PC-9 (cell line): ENCODE measurements at regions not wholly inside any gene's neighbourhood (a gene's known extent, or its start where the extent isn't known, plus 50 kb on each side); places are given as distances from the start of the nearest gene placed in this dataset.

Experiments used
- BruUV-seq: library from RNA; stranded (reverse); fragments of 400-500 nt; replicated peaks from 2 replicates; lab custom pipeline; 2021; lab: Mats Ljungman, UMichigan
- CTCF ChIA-PET: fragments of 300-600 bp; sonication (Branson Sonifier 250); formaldehyde crosslinking; loops from one replicate; lab custom pipeline; 2022; ENCODE audit warnings: antibody characterized with exemption; lab: Charles Lee
- POLR2A ChIA-PET: fragments of 300-600 bp; sonication (Branson Sonifier 250); formaldehyde crosslinking; loops from one replicate; lab custom pipeline; 2022; ENCODE audit warnings: antibody characterized with exemption; ENCODE audit not compliant: unreplicated experiment; lab: Charles Lee
- DNase-seq, 2 experiments: peaks; one replicate each; pipeline versions ENCODE4 v3.0.0 to v3.0.0-alpha.2; 2015 to 2022; ENCODE audit warnings: mixed read lengths in 1 of 2
- H2AFZ ChIP-seq: fragments of 200-600 bp; sonication (generic); 2 replicates; pipeline ENCODE4 v1.8.1; 2017; ENCODE audit warnings: antibody characterized with exemption
- H3F3A ChIP-seq: fragments of 200-600 bp; sonication (generic); 2 replicates; pipeline ENCODE4 v1.8.1; 2017; ENCODE audit warnings: antibody characterized with exemption, mild to moderate bottlenecking, low read depth; ENCODE audit not compliant: insufficient read depth
- H3K27ac ChIP-seq: fragments of 200-600 bp; sonication (generic); 2 replicates; pipeline ENCODE4 v1.6.1; 2016; ENCODE audit warnings: mixed run types
- H3K27me3 ChIP-seq: fragments of 200-600 bp; sonication (generic); 2 replicates; pipeline ENCODE4 v1.6.1; 2016; ENCODE audit warnings: low read depth, mixed run types; ENCODE audit not compliant: insufficient read depth
- H3K36me3 ChIP-seq: fragments of 200-600 bp; sonication (generic); 2 replicates; pipeline ENCODE4 v1.6.1; 2016; ENCODE audit warnings: low read depth, mixed run types
- H3K4me1 ChIP-seq: fragments of 200-600 bp; sonication (generic); replicated peaks from 2 replicates; pipeline ENCODE4 v1.6.1; 2016; ENCODE audit warnings: mixed run types; ENCODE audit not compliant: insufficient read depth
- H3K4me2 ChIP-seq: fragments of 200-600 bp; sonication (generic); 2 replicates; pipeline ENCODE4 v1.6.1; 2017; ENCODE audit warnings: mixed run types
- H3K4me3 ChIP-seq: fragments of 200-600 bp; sonication (generic); 2 replicates; pipeline ENCODE4 v1.6.1; 2016; ENCODE audit warnings: mixed run types
- H3K79me2 ChIP-seq: fragments of 200-600 bp; sonication (generic); 2 replicates; pipeline ENCODE4 v1.6.1; 2017; ENCODE audit warnings: low read depth, mixed run types
- H3K9me2 ChIP-seq: fragments of 200-600 bp; sonication (generic); 2 replicates; pipeline ENCODE4 v1.8.1; 2017; ENCODE audit warnings: mild to moderate bottlenecking; ENCODE audit not compliant: insufficient read depth
- H3K9me3 ChIP-seq: fragments of 200-600 bp; sonication (generic); 2 replicates; pipeline ENCODE4 v1.8.1; 2016; ENCODE audit warnings: low read depth; ENCODE audit not compliant: insufficient read depth
- H4K20me1 ChIP-seq: fragments of 200-600 bp; sonication (generic); 2 replicates; pipeline ENCODE4 v1.8.1; 2017; ENCODE audit not compliant: insufficient read depth
- EZH2 ChIP-seq: fragments of 200-600 bp; sonication (generic); IDR thresholded peaks from 2 replicates; pipeline ENCODE4 v1.8.0; 2017; ENCODE audit warnings: antibody characterized with exemption, low read depth
- intact Hi-C: fragments of 100-400 bp; cut with micrococcal nuclease; formaldehyde crosslinking; loops from one replicate; pipeline ENCODE4 v1.10.0; 2022; ENCODE audit not compliant: unreplicated experiment
- TF ChIP-seq, protein P1 (sequence below): fragments of 200-600 bp; sonication (generic); conservative IDR thresholded peaks from 2 replicates; pipeline ENCODE4 v1.6.1; 2017; ENCODE audit warnings: mixed run types, antibody characterized with exemption, mild to moderate bottlenecking, moderate library complexity

DNA sequence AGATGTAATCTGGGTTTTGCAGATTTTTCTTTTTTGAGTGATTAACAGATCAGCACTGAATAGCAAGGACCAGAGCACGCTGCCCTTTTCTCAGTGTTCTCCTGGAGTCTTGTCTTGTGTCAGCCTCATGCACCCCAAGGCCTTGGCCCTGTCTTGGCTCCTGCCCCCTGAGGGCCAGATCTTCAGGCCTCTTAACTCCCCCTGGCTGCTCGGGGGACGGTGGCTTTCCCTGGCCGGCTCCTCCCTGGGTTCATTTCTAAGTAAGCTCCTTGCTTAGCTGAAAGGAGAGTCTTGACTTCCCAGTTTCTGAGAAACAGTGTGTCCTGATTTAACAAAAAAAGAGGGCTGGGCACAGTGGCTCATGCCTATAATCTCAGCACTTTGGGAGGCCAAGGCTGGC, 1139.3 kb downstream of the BRD1 start:
- Histone ChIP-seq H3K4me2 (no peak overlapping the region), H3K79me2 (no peaks in the 10 kb centered on the region), H3K9me2 (no peaks in the 10 kb centered on the region), H4K20me1 (no peaks in the 10 kb centered on the region), H3K27ac (no peak overlapping the region), H3K27me3 (peaks cover 79% of the 10 kb centered on the region), H3F3A (no peaks in the 10 kb centered on the region), H3K4me1 (no peaks in the 10 kb centered on the region), H3K36me3 (no peaks in the 10 kb centered on the region), H2AFZ (no peak overlapping the region), H3K4me3 (no peak overlapping the region), H3K9me3 (no peaks in the 10 kb centered on the region)
- BruUV-seq = no TSS peak
- intact Hi-C loops = no loop called here
- CTCF ChIA-PET = no interaction called here
- TF ChIP-seq, protein P1, sequence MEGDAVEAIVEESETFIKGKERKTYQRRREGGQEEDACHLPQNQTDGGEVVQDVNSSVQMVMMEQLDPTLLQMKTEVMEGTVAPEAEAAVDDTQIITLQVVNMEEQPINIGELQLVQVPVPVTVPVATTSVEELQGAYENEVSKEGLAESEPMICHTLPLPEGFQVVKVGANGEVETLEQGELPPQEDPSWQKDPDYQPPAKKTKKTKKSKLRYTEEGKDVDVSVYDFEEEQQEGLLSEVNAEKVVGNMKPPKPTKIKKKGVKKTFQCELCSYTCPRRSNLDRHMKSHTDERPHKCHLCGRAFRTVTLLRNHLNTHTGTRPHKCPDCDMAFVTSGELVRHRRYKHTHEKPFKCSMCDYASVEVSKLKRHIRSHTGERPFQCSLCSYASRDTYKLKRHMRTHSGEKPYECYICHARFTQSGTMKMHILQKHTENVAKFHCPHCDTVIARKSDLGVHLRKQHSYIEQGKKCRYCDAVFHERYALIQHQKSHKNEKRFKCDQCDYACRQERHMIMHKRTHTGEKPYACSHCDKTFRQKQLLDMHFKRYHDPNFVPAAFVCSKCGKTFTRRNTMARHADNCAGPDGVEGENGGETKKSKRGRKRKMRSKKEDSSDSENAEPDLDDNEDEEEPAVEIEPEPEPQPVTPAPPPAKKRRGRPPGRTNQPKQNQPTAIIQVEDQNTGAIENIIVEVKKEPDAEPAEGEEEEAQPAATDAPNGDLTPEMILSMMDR = no peak
- TF ChIP-seq EZH2 = no peak
- POLR2A ChIA-PET = no interaction called here
- no peak for DNase-seq

DNA sequence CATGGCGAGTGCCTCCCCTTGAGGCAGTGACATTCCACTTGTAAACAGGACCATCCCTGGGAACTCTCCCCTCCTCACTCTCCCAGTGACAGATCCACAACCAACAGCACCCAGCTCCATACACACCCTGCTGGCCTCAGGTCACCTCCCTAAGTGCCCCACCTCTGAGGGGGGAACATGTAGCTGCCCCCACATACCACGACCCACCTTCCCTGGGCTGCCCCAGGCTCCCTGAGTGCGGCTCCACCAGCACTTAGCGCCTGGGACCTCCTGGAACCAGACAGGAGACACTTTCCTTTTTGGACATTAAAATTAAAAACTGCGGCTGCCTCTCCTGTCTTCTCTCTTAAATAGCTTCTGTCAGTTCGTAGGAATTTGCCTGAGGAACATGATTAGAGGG, 1140.1 kb downstream of the BRD1 start:
- no peaks in the 10 kb centered on the region for H3K9me3 ChIP-seq
- no TSS peak for BruUV-seq
- no peak overlapping the region for H3K27ac ChIP-seq
- no peak overlapping the region for H3K4me2 ChIP-seq
- no peak for DNase-seq
- H3K36me3 ChIP-seq = no peaks in the 10 kb centered on the region
- no peaks in the 10 kb centered on the region for H4K20me1 ChIP-seq
- H3K9me2 ChIP-seq = no peaks in the 10 kb centered on the region
- no peaks in the 10 kb centered on the region for H3F3A ChIP-seq
- TF ChIP-seq EZH2 = no peak
- TF ChIP-seq, protein P1 = no peak
- no peak overlapping the region for H3K4me3 ChIP-seq
- no peaks in the 10 kb centered on the region for H3K79me2 ChIP-seq
- ChIA-PET POLR2A (no interaction called here), CTCF (no interaction called here)
- peaks cover 79% of the 10 kb centered on the region for H3K27me3 ChIP-seq
- no peaks in the 10 kb centered on the region for H3K4me1 ChIP-seq
- intact Hi-C loops = no loop called here
- H2AFZ ChIP-seq = no peak overlapping the region

DNA sequence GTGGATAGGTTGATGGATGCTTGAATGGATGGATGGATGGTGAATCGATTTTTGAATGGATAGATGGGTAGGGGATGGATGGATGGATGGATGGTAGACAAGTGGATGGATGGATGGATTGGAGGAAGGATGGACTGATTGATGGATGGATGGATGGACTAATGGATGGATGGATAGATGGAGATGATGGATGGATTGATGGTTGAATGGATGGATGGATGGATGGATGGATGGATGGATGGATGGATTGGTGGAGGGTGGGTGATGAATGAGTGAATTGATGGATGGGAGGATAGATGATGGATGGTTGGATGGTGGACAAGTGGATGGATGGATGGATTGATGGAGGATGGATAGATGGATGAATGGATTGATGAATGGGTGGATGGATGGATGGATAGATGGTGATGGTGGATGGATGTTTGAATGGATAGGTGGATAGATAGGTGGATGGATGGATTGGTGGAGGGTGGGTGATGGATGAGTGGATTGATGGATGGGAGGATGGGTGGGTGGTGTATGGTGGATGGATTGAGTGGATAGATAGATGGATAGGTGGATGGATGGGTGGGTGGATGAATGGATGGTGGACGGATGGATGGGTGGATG, 1140.9 kb downstream of the BRD1 start:
- BruUV-seq = no TSS peak
- intact Hi-C loops = no loop called here
- TF ChIP-seq EZH2 = no peak
- TF ChIP-seq, protein P1 = no peak

More for the DNA sequence above, 1140.9 kb downstream of the BRD1 start:
- H3K27me3 ChIP-seq = peaks cover 79% of the 10 kb centered on the region
- H3K36me3 ChIP-seq = no peaks in the 10 kb centered on the region
- H3K4me1 ChIP-seq = no peaks in the 10 kb centered on the region
- H2AFZ ChIP-seq = no peak overlapping the region
- no peaks in the 10 kb centered on the region for H3K9me2 ChIP-seq
- H3K9me3 ChIP-seq = no peaks in the 10 kb centered on the region
- ChIA-PET POLR2A (no interaction called here), CTCF (no interaction called here)
- no peak overlapping the region for H3K27ac ChIP-seq
- no peaks in the 10 kb centered on the region for H3F3A ChIP-seq
- H3K4me2 ChIP-seq = no peak overlapping the region
- DNase-seq = no peak
- H3K4me3 ChIP-seq = no peak overlapping the region
- H4K20me1 ChIP-seq = no peaks in the 10 kb centered on the region
- H3K79me2 ChIP-seq = no peaks in the 10 kb centered on the region
